Body of pancreas (tissue), 4 donors: ENCODE measurements at regions not wholly inside any gene's neighbourhood (a gene's known extent, or its start where the extent isn't known, plus 50 kb on each side); places are given as distances from the start of the nearest gene placed in this dataset.

Experiments
- ATAC-seq: fragments of 150-250 bp; one replicate; pipeline ENCODE4 v1.9.1; 2016
- DNase-seq, 4 donors: peaks; one replicate each; pipeline ENCODE4 v3.0.0-alpha.2; 2019
- H3K27ac ChIP-seq, 4 donors: fragments of 200-600 bp; sonication (generic); 1 replicate in 3 of 4; 2 replicates in 1 of 4; pipeline versions ENCODE4 v1.5.1 to v1.6.1; 2016 to 2019; ENCODE audit warnings: mild to moderate bottlenecking in 1 of 4, mixed read lengths in 1 of 4, moderate library complexity in 1 of 4
- H3K27me3 ChIP-seq, 2 donors: fragments of 200-600 bp; sonication (generic); one replicate each; pipeline ENCODE4 v1.6.0; 2016; ENCODE audit warnings: mild to moderate bottlenecking in 1 of 2
- H3K36me3 ChIP-seq, 2 donors: fragments of 200-600 bp; sonication (generic); replicated peaks in 1 of 2; 2 replicates each; pipeline ENCODE4 v1.5.1; 2016; ENCODE audit warnings: low read depth in 2 of 2; ENCODE audit not compliant: insufficient read depth in 1 of 2
- H3K4me1 ChIP-seq: fragments of 200-600 bp; sonication (generic); one replicate; pipeline ENCODE4 v1.6.0; 2016
- H3K4me3 ChIP-seq, 2 donors: fragments of 200-600 bp; sonication (generic); 1 replicate in 1 of 2; 2 replicates in 1 of 2; pipeline ENCODE4 v1.5.1; 2016 to 2019
- H3K9me3 ChIP-seq, 3 donors: fragments of 200-600 bp; sonication (generic); 1 replicate in 2 of 3; 2 replicates in 1 of 3; pipeline ENCODE4 v1.5.1; 2016
- POLR2A ChIP-seq, 3 donors: fragments of 450-650 bp; IDR thresholded peaks; one replicate each; pipeline ENCODE4 v1.6.1; 2016; ENCODE audit warnings: antibody characterized with exemption in 3 of 3, mild to moderate bottlenecking in 2 of 3
- WGBS, 2 donors: methylation state at CpG; one replicate each; pipeline ENCODE4 v1.1.5; 2017; 5-methylcytosine and 5-hydroxymethylcytosine counted together
- intact Hi-C: fragments of 100-400 bp; cut with DNase I; formaldehyde crosslinking; loops from one replicate; pipeline ENCODE4 v1.15.1; 2023
- TF ChIP-seq, protein P1 (sequence below), 7 experiments: fragments of 450-650 bp in 4 of 7; fragments of 200-600 bp in 3 of 7; sonication (generic) in 3 of 7; IDR thresholded peaks; one replicate each; pipeline ENCODE4 v1.5.1; 2016 to 2019; ENCODE audit warnings: antibody characterized with exemption in 7 of 7

GRCh38 chr5:52376592-52376991 is 411.1 kb upstream of the ITGA1 start:
- no peaks in the 10 kb centered on the region for H3K9me3 ChIP-seq
- H3K4me3 ChIP-seq = no peak overlapping the region
- intact Hi-C loops = no loop called here
- TF ChIP-seq, protein P1, sequence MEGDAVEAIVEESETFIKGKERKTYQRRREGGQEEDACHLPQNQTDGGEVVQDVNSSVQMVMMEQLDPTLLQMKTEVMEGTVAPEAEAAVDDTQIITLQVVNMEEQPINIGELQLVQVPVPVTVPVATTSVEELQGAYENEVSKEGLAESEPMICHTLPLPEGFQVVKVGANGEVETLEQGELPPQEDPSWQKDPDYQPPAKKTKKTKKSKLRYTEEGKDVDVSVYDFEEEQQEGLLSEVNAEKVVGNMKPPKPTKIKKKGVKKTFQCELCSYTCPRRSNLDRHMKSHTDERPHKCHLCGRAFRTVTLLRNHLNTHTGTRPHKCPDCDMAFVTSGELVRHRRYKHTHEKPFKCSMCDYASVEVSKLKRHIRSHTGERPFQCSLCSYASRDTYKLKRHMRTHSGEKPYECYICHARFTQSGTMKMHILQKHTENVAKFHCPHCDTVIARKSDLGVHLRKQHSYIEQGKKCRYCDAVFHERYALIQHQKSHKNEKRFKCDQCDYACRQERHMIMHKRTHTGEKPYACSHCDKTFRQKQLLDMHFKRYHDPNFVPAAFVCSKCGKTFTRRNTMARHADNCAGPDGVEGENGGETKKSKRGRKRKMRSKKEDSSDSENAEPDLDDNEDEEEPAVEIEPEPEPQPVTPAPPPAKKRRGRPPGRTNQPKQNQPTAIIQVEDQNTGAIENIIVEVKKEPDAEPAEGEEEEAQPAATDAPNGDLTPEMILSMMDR (IDR thresholded peaks at IDR 0.05) = no peak
- no peak for TF ChIP-seq POLR2A (IDR thresholded peaks at IDR 0.05)
- no peaks in the 10 kb centered on the region for H3K36me3 ChIP-seq
- WGBS, 2 donors = 68 to 70% methylated on average over 7 of the region's 7 CpGs
- DNase-seq (no peak), ATAC-seq (no peak)
- H3K27ac ChIP-seq = no peak overlapping the region
- H3K27me3 ChIP-seq = no peaks in the 10 kb centered on the region
- no peaks in the 10 kb centered on the region for H3K4me1 ChIP-seq

GRCh38 chr5:52378237-52378636 is 409.5 kb upstream of the ITGA1 start:
- no peaks in the 10 kb centered on the region for H3K9me3 ChIP-seq
- DNase-seq (no peak), ATAC-seq (no peak)
- no peaks in the 10 kb centered on the region for H3K4me1 ChIP-seq
- no peak overlapping the region for H3K27ac ChIP-seq
- H3K27me3 ChIP-seq = no peaks in the 10 kb centered on the region
- no peak for TF ChIP-seq POLR2A (IDR thresholded peaks at IDR 0.05)
- TF ChIP-seq, protein P1 (IDR thresholded peaks at IDR 0.05) = no peak
- H3K4me3 ChIP-seq = no peak overlapping the region
- intact Hi-C loops = no loop called here
- H3K36me3 ChIP-seq = no peaks in the 10 kb centered on the region

GRCh38 chr5:52388349-52388748 is 399.4 kb upstream of the ITGA1 start:
- DNase-seq (no peak), ATAC-seq (no peak)
- Histone ChIP-seq H3K27ac (no peak overlapping the region), H3K9me3 (no peaks in the 10 kb centered on the region), H3K36me3 (no peaks in the 10 kb centered on the region), H3K4me1 (no peaks in the 10 kb centered on the region), H3K4me3 (no peak overlapping the region), H3K27me3 (no peaks in the 10 kb centered on the region)
- 57 to 74% methylated on average over 3 of the region's 3 CpGs for WGBS, 2 donors
- no peak for TF ChIP-seq POLR2A (IDR thresholded peaks at IDR 0.05)
- TF ChIP-seq, protein P1 (IDR thresholded peaks at IDR 0.05) = no peak
- intact Hi-C loops = no loop called here

- Histone ChIP-seq H3K9me3 (no peaks in the 10 kb centered on the region), H3K4me3 (no peak overlapping the region), H3K27ac (no peak overlapping the region), H3K36me3 (no peaks in the 10 kb centered on the region), H3K27me3 (no peaks in the 10 kb centered on the region), H3K4me1 (no peaks in the 10 kb centered on the region)
- ATAC-seq (no peak), DNase-seq (no peak)
- intact Hi-C loops = no loop called here
- WGBS, 2 donors = 44 to 61% methylated on average over 3 of the region's 3 CpGs
- TF ChIP-seq POLR2A (IDR thresholded peaks at IDR 0.05) = no peak
- TF ChIP-seq, protein P1 (IDR thresholded peaks at IDR 0.05) = no peak
Observed at GRCh38 chr5:52392321-52392720, 395.4 kb upstream of the ITGA1 start.

DNA sequence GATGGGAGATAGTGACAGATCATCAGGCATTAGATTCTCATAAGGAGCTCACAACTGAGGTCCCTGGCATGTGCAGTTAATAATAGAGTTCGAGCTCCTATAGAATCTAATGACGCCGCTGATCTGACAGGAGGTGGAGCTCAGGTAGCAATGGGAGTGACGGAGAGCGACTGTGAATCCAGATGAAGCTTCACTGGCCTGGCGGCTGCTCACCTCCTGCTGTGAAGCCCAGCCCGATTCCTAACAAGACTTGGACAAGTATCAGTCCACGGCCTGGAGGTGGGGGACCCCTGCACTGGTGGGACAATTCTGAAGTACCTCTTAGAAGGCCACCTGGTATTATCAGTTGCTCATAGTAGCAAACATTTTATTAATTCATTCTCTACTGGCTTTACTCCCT is 377.9 kb upstream of the ITGA1 start:
- Histone ChIP-seq H3K27me3 (no peaks in the 10 kb centered on the region), H3K36me3 (no peaks in the 10 kb centered on the region), H3K4me3 (no peak overlapping the region), H3K9me3 (no peaks in the 10 kb centered on the region), H3K27ac (no peak overlapping the region), H3K4me1 (no peaks in the 10 kb centered on the region)
- no peak for ATAC-seq
- WGBS, 2 donors = 68 to 80% methylated on average over 8 of the region's 8 CpGs
- intact Hi-C loops = no loop called here
- no peak for TF ChIP-seq POLR2A (IDR thresholded peaks at IDR 0.05)
- TF ChIP-seq, protein P1 (IDR thresholded peaks at IDR 0.05) = no peak
- no peak for DNase-seq
